ENCODE measurements at regions not wholly inside any gene's neighbourhood (a gene's known extent, or its start where the extent isn't known, plus 50 kb on each side); places are given as distances from the start of the nearest gene placed in this dataset.

- no peak overlapping the region for H3K4me3 ChIP-seq (ENCODE audit: low read depth, low read length)
- no peak for DNase-seq (ENCODE audit: low read depth)
- TF ChIP-seq, protein P1, sequence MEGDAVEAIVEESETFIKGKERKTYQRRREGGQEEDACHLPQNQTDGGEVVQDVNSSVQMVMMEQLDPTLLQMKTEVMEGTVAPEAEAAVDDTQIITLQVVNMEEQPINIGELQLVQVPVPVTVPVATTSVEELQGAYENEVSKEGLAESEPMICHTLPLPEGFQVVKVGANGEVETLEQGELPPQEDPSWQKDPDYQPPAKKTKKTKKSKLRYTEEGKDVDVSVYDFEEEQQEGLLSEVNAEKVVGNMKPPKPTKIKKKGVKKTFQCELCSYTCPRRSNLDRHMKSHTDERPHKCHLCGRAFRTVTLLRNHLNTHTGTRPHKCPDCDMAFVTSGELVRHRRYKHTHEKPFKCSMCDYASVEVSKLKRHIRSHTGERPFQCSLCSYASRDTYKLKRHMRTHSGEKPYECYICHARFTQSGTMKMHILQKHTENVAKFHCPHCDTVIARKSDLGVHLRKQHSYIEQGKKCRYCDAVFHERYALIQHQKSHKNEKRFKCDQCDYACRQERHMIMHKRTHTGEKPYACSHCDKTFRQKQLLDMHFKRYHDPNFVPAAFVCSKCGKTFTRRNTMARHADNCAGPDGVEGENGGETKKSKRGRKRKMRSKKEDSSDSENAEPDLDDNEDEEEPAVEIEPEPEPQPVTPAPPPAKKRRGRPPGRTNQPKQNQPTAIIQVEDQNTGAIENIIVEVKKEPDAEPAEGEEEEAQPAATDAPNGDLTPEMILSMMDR (IDR thresholded peaks at IDR 0.05; ENCODE audit: control insufficient read depth, extremely low read depth, insufficient read depth), result no peak
Measured at GRCh38 chr2:66382091-66382490, 52.8 kb upstream of the MEIS1 start.

- TF ChIP-seq, protein P1 (IDR thresholded peaks at IDR 0.05; ENCODE audit: control insufficient read depth, extremely low read depth, insufficient read depth), result no peak
- no peak for DNase-seq (ENCODE audit: low read depth)
- H3K4me3 ChIP-seq (ENCODE audit: low read depth, low read length), result no peak overlapping the region
Measured at GRCh38 chr2:66379473-66379872, 55.5 kb upstream of the MEIS1 start.

DNA sequence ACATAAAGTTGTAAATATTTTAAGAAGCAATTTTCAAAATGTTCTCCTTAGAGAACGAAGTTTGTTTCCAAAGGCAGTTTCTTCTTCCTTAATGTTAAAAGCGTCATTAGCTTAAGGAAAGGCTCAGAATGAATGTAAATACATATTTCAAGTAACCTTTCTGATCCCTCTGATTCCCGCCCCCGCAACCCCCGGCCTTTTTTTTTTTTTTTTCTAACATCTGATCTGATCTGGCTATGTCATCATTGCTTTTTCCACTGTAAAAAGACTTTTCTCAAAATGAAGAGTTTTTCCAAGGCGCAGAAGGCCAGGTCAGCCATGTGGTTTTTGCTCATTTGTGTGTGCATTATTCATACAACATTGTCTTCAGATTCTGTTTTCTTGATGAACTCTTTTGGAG lies 57.1 kb upstream of the MEIS1 start:
- TF ChIP-seq, protein P1 (IDR thresholded peaks at IDR 0.05; ENCODE audit: control insufficient read depth, extremely low read depth, insufficient read depth), result no peak
- H3K4me3 ChIP-seq (ENCODE audit: low read depth, low read length), result no peak overlapping the region
- DNase-seq (ENCODE audit: low read depth), result no peak

- DNase-seq (ENCODE audit: low read depth), result no peak
- H3K4me3 ChIP-seq (ENCODE audit: low read depth, low read length), result no peak overlapping the region
- TF ChIP-seq, protein P1 (IDR thresholded peaks at IDR 0.05; ENCODE audit: control insufficient read depth, extremely low read depth, insufficient read depth), result no peak
Measured at GRCh38 chr2:66370824-66371223, 64.1 kb upstream of the MEIS1 start.

- TF ChIP-seq, protein P1 (IDR thresholded peaks at IDR 0.05; ENCODE audit: control insufficient read depth, extremely low read depth, insufficient read depth), result no peak
- DNase-seq (ENCODE audit: low read depth), result no peak
- H3K4me3 ChIP-seq (ENCODE audit: low read depth, low read length), result no peak overlapping the region
Measured at GRCh38 chr2:66366619-66367018, 68.3 kb upstream of the MEIS1 start.

GRCh38 chr2:66364495-66365333 lies 70.2 kb upstream of the MEIS1 start:
- no peak for DNase-seq (ENCODE audit: low read depth)
- TF ChIP-seq, protein P1 (IDR thresholded peaks at IDR 0.05; ENCODE audit: control insufficient read depth, extremely low read depth, insufficient read depth), result no peak
- no peak overlapping the region for H3K4me3 ChIP-seq (ENCODE audit: low read depth, low read length)

- no peak overlapping the region for H3K4me3 ChIP-seq (ENCODE audit: low read depth, low read length)
- no peak for DNase-seq (ENCODE audit: low read depth)
- TF ChIP-seq, protein P1 (IDR thresholded peaks at IDR 0.05; ENCODE audit: control insufficient read depth, extremely low read depth, insufficient read depth), result no peak
Measured at GRCh38 chr2:66362701-66363100, 72.2 kb upstream of the MEIS1 start.

Data from LNCaP clone FGC (cell line).